OCI-LY1 (cell line): ENCODE measurements at regions not wholly inside any gene's neighbourhood (a gene's known extent, or its start where the extent isn't known, plus 50 kb on each side); places are given as distances from the start of the nearest gene placed in this dataset.

Experiments used
- CTCF ChIP-seq: fragments of 200-600 bp; sonication (generic), shearing (Covaris generic); IDR thresholded peaks from 2 replicates; pipeline ENCODE4 v1.5.1; 2017; ENCODE audit warnings: mild to moderate bottlenecking, antibody characterized with exemption, low read length, moderate library complexity, mixed read lengths
- EZH2 ChIP-seq: fragments of 200-600 bp; sonication (generic), shearing (Covaris generic); IDR thresholded peaks from 2 replicates; pipeline ENCODE4 v1.8.0; 2017; ENCODE audit warnings: borderline replicate concordance, mixed run types, mild to moderate bottlenecking, antibody characterized with exemption, low read length, moderate library complexity, mixed read lengths

DNA sequence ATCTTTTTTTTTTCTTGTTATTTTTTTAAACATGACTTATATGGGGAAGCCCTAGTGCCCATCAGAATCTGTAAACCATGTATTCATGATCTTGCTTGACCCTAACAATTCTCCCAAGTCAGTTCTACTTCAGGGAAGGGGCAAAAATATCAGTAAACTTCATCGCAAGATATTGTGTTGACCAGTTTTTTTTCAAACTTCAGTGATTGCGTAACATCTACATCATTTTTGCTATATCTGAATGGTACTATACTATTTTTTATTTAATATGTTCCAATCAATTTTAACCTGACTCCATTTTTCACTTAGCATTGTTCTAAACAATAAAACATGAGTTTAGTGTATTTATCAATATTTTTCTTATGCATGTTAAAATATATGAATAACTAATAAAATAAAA is 221.2 kb downstream of the NKX6-1 start:
- TF ChIP-seq CTCF (no peak), EZH2 (no peak)
